SK-N-MC (cell line): ENCODE measurements at regions not wholly inside any gene's neighbourhood (a gene's known extent, or its start where the extent isn't known, plus 50 kb on each side); places are given as distances from the start of the nearest gene placed in this dataset.

Source experiments
- EZH2 ChIP-seq: fragments of 200-600 bp; sonication (generic); IDR thresholded peaks from one replicate; pipeline ENCODE4 v1.6.1; 2017; ENCODE audit warnings: antibody characterized with exemption
- POLR2AphosphoS5 ChIP-seq: IDR thresholded peaks from 2 replicates; pipeline ENCODE4 v1.6.1; 2012; ENCODE audit warnings: mild to moderate bottlenecking, low read depth, low read length, borderline replicate concordance

DNA sequence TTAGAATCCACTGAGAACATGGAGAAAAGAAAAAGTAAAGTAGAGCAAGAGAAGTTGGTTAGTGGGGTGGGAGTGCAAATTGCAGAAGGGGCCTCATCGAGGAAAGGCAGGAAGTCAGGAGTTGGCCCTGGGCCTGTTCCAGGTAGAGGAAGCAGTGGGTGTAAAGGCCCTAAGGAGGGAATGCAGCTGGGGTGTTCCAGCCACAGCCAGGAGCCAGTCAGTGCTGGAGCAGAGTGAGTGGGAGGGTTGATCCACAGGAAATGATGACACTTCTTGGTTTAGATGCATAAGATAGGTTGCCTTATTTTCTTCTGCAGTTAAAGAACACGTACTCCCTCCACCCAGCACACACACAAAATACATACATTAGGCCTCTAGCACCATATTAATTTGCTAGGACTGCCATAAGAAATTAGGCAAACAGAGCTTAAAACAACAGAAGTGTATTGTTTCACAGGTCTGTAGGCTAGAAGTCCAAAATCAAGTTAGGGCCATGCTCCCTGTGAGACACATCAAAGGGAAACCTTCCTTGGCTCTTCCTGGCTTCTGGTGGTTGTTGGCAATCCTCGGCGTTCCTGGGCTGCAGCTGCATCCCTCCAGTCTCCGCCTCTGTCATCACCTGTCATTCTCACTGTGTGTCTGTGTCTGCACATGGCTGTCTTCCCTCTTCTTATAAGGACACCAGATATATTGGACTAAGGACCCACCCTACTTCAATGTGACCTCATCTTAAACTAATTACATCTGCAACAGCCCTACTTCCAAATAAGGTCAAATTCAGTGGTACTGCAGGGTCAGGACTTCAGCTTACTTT is 205.9 kb downstream of the AASDH start:
- TF ChIP-seq POLR2AphosphoS5 (0 out of 2 replicates have a peak, but pooled peaks have one; percentile 22), EZH2 (no peak)
